NCI-H748 treated with DMSO at 0.1 percent for 48 hours (cell line): ENCODE measurements at regions not wholly inside any gene's neighbourhood (a gene's known extent, or its start where the extent isn't known, plus 50 kb on each side); places are given as distances from the start of the nearest gene placed in this dataset.

Experiments
- DNase-seq: peaks from one replicate; lab custom pipeline; 2025; lab: John Stamatoyannopoulos, UW

GRCh38 chr11:107140983-107141382, 122.7 kb upstream of the GUCY1A2 start:
- no peak for DNase-seq

GRCh38 chr11:107139396-107139795, 121.1 kb upstream of the GUCY1A2 start:
- DNase-seq, result no peak

DNA sequence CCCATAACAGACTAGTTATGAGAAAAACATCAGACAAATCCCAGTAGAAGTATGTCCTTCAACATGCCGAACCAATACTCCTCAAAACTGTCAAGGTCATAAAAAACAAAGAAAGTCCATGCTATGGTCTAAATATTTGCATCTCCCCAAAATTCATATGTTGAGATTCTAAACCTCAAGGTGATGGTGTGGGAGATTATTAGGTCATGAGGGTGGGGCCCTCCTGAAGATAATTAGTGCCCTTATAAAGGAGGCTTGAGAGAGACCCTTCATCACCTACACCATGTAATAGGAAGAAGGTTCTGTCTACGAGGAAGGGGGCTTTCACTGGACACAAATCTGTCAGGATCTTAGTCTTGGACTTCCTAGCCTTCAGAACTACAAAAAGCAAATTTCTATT, 118.6 kb upstream of the GUCY1A2 start:
- no peak for DNase-seq

DNA sequence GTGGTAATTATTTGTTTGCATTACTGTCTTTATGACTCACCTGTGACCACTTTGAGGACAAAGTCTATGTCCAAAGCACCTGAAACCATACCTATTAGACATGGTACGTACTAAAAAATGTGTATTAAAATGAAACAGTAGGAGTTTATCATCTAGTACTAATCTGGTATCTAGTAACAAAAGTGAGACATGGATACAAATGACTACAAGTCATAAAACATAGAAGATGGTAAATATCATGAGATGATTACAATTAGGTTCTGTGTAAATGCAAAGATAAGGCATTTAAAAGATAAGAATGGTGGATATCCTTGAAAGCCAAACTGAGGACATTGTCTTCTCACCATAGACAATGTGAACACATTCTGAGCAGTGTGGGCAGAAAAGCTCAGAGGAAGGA, 113.5 kb upstream of the GUCY1A2 start:
- DNase-seq, result no peak

- no peak for DNase-seq
Observed at GRCh38 chr11:107123022-107123421, 104.7 kb upstream of the GUCY1A2 start.

DNA sequence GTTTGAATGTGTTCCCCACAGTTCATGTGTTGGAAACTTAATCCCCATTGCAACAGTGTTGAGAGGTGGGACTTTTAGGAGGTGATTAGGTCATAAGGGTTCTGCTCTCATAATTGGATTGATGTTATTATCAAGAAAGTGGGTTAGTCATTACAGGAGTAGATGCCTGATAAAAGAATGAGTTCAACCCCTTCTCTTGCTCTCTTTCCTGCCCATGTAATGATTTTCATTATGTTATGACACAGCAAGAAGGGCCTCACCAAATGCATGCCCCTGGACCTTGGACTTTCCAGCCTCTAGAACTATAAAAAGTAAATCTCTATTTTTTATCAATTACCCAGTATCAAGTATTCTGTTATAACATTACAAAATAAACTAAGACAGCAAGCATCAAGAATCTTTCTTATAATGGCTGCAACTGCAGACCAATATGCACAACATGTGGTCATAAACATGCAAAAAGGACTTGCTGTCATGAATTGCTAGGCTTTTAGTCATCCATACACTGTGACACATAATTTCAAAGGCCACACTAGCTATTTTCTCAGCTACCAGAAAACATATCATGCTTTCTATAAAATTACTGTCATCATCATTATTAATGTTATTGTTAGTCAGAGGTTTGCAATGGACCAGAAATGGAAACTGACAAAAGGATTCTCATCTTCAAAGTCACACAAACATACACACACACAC, 99.9 kb upstream of the GUCY1A2 start:
- DNase-seq, result no peak

GRCh38 chr11:107116358-107116757, 98.1 kb upstream of the GUCY1A2 start:
- no peak for DNase-seq

GRCh38 chr11:107102692-107103477, 84.6 kb upstream of the GUCY1A2 start:
- DNase-seq, result no peak

- DNase-seq, result no peak
Observed at GRCh38 chr11:107092667-107093066, 74.4 kb upstream of the GUCY1A2 start.

- no peak for DNase-seq
Observed at GRCh38 chr11:107078375-107078774, 60.1 kb upstream of the GUCY1A2 start.

GRCh38 chr11:107076832-107077231, 58.6 kb upstream of the GUCY1A2 start:
- no peak for DNase-seq

DNA sequence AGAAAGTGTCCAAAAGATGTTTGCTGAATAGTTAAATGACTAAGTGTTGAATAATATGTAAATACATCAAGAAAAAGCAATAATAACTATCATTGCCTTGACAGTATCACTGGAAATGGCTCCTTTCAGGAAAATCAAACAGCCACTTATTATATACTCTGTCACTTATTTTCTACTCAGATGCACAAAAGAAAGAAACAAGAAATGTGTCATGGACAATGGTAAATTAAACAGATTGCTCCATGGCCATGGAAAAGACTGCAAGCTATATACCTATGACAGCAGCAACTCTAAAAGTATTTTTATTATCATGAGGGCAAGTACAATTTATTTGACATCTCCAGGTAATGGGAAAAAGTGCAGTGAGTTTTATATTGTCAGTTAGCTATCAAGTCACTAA, 52.9 kb upstream of the GUCY1A2 start:
- DNase-seq, result no peak
